OCI-LY1 (cell line): ENCODE measurements at regions not wholly inside any gene's neighbourhood (a gene's known extent, or its start where the extent isn't known, plus 50 kb on each side); places are given as distances from the start of the nearest gene placed in this dataset.

Source experiments
- EZH2 ChIP-seq: fragments of 200-600 bp; sonication (generic), shearing (Covaris generic); IDR thresholded peaks from 2 replicates; pipeline ENCODE4 v1.8.0; 2017; ENCODE audit warnings: borderline replicate concordance, mixed run types, mild to moderate bottlenecking, antibody characterized with exemption, low read length, moderate library complexity, mixed read lengths
- TF ChIP-seq, protein P1 (sequence below): fragments of 200-600 bp; sonication (generic), shearing (Covaris generic); IDR thresholded peaks from 2 replicates; pipeline ENCODE4 v1.5.1; 2017; ENCODE audit warnings: mild to moderate bottlenecking, antibody characterized with exemption, low read length, moderate library complexity, mixed read lengths

DNA sequence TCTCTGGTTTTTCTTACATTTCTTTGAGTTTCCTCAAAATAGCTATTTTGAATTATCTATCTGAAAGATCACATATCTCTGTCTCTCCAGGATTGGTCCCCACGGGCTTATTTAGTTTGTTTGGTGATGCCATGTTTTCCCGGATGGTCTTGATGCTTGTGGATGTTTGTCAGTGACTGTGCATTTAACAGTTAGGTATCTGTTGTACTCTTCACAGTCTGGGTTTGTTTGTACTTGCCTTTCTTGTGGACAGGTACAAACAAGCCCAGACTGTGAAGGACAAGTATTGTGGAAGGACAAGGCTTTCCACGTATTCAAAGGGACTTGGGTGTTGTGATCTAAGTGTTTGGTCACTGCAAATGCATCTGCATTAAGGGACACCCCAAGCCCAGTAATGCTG is 49.9 kb upstream of the TOP1 start:
- TF ChIP-seq EZH2 = no peak
- TF ChIP-seq, protein P1, sequence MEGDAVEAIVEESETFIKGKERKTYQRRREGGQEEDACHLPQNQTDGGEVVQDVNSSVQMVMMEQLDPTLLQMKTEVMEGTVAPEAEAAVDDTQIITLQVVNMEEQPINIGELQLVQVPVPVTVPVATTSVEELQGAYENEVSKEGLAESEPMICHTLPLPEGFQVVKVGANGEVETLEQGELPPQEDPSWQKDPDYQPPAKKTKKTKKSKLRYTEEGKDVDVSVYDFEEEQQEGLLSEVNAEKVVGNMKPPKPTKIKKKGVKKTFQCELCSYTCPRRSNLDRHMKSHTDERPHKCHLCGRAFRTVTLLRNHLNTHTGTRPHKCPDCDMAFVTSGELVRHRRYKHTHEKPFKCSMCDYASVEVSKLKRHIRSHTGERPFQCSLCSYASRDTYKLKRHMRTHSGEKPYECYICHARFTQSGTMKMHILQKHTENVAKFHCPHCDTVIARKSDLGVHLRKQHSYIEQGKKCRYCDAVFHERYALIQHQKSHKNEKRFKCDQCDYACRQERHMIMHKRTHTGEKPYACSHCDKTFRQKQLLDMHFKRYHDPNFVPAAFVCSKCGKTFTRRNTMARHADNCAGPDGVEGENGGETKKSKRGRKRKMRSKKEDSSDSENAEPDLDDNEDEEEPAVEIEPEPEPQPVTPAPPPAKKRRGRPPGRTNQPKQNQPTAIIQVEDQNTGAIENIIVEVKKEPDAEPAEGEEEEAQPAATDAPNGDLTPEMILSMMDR = no peak
